HL-60/S4 treated with phorbol 12-myristate 13-acetate at 8.2 ng/mL for 4 days and 3 days (cell line): ENCODE measurements at regions not wholly inside any gene's neighbourhood (a gene's known extent, or its start where the extent isn't known, plus 50 kb on each side); places are given as distances from the start of the nearest gene placed in this dataset.
"Not testable (repeated sequence)": the region's sequence is repeated elsewhere in the genome, so short reads cannot be mapped to it uniquely, and the experiment has no call there.

Experiments
- in situ Hi-C: fragments of 300-500 bp; cut with MboI; formaldehyde crosslinking; loops from 2 replicates; pipeline ENCODE4 v1.15.0; 2022; ENCODE audit warnings: low sequenced_read_pairs

DNA sequence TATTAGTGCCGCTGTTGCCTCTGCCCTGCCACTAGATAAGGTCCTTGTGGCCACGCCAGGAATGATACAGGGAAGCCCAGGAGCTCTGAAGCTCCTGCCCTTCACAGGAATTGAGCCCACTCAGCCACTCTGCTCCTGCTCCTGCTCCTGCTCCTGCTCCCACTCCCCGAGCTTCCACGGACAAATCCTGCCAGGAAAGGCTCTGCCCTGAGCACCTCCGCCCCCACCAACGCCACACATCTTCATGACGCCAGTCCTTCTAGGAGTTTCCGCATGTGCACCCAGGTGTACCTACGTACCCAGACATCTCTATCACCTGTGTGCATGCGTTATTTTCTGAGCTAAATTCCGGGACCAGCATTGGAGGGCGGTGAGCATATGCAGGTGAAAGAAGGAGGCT is 369.1 kb downstream of the C16orf95 start:
- in situ Hi-C loops = no loop called here

GRCh38 chr16:86949116-86949515 is 368.1 kb downstream of the C16orf95 start:
- in situ Hi-C loops = no loop called here

DNA sequence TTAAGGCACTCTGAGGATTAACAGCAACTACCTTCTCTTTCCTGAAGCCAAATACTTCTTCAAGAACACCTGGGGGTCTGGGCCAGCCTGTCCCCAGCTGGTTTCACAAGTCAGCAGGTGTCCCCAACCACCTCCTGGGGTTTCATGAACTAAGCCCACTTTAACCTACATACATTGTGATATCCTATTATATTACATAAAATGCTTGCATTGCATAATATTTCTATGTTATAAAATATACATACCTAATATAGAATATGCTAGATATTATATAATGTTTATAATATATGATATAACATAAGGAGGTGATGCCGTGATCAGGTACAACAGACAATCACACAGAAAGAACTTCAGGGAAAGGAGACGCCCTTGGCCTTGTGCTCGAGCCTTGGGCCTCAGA is 367.6 kb downstream of the C16orf95 start:
- in situ Hi-C loops = no loop called here

DNA sequence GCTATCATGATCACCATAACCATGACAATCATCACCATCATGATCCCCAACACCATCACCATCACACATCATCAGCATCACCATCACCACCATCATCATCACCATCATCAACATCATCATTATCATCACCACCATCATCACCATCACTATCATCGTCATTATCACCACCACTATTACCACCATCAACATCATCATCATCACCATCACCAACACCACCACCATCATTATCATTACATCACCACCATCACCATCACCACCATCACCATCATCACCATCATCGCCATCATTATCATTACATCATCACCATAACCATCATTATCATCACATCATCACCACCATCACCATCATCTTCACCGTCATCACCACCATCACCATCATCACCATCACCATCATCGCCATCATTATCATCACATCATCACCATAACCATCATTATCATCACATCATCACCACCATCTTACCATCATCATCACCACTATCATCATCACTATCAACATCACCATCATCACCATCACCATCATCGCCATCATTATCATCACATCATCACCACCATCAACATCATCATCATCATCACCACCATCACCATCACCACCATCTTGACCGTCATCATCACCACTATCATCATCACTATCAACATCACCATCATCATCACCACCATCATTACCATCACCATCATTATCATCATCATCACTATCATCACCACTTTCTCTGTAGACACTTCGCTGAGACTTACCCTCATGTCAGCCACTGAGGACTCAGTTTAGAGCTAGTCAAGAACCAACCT is 366.0 kb downstream of the C16orf95 start:
- in situ Hi-C loops = no loop called here

DNA sequence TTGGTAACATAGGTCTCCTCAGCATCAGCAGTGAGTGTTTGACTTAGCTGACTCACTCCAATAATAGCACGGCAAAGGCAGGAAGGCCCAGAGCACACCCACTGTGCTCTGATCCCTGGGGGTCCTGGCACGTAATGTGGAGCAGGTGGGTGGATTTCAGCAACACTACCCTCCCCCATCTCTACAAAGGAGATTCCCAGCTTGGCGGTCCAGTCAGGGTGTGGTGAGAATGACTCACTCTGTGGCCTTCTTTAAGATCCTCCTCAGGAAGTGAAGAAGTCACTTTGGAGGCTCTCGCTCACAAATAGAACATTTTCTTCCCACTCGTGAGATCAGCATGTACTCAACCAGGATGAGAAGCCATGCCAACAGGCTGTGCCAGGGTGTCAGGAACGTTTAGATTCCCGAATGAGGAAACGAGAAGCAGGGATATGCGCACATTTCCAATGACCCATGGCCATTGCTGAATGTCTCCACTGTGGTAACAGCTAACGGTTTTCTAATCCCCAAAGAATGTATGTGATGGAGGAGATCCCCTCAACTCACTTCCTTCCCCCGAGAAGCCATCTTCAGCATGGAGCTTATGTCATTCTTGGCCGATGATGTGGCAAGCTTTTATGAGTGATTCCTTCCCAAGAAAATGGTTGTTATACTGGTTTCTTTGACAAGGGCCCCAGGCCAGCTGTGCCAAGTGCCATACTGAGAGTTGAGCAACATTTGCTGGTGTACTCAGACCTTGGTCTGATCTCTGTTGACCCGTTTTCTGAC is 365.2 kb downstream of the C16orf95 start:
- in situ Hi-C loops = no loop called here

DNA sequence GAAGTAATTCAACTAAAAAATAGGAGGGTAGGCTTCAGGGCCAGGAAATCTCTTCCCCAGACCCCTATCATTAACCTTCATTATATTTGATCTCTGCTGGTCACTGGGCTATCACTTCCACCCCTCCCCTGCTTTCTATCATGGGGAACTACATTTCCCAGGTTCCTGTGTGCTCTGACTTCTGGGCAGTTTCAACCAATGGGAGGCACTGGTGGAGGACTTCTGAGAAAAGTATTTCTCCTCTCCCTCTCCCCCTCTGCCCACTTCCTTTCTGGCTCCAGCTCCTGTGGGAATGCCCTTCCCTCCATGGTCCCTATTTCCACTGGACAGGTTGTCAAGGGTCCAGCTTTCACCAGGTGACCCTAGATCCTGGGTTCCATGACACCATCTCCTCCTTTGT is 364.4 kb downstream of the C16orf95 start:
- in situ Hi-C loops = no loop called here

DNA sequence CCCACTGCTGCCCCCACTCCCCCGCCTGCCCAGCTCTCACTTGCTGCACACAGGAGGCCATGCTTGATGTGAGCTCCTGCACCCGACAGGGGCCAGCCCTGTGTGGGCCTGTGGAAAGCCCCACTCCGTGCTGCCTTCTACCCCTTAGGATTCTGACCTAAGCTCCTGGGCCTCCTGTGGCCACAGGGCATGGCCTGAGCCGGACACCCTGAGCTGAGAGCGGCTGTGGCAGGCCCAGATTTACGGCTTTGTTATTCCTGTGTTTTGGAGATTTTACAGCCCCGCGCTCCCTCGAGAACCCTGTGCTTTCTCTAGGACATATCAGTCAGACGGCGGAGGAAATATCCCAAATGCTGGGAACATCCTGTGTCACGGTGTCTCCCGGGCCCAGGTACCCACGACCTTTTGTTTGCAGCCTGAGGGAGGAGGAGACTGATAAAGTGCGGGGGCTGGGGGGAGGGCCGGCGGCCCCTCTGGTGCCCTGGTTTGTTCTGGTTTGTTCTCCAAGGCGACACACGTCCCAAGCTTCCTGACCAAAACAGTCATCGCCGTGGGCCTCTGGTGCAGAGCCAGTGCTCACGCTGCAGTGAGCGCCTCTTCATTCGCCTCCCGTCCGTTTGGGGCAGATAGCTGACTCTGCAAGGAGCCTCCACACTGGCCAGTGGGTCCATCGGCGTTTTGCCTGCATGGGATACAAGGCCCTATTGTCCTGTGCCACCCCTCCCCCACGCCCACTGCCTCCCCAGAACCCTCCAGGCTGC is 363.4 kb downstream of the C16orf95 start:
- in situ Hi-C loops = no loop called here

DNA sequence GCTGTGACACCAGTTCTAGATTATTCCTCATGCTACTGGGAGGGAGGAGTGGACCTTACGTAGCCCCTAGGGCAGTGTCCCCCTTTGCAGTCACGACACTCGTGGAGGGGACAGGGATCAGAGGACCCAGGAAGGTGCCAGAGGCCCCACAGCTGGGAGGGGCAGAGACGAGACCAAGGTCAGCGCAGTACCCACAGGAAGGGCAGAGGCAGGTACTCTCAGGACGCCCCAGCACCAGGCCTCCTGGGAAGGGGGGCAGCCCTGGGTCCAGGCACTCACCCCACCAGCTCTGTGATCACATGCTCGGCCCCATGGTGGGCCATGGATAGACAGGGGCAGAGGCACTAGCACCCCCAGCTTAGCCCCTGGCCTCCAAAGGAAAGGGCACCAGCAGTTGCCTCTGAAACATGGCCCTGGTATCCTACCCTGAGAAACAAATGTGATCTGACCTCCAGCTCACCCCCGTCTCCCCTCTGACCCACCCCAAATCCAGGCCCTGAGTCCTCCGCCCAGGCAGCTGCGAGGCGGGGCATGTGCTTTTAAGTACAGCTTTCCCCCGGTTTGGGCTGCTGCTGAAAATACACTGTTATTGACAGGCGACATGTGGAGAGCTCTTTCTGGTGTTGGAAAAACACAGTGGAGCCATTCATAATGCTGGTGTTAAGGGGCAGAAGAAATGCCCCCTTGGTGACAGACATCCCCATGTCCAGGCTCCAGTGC is 361.9 kb downstream of the C16orf95 start:
- in situ Hi-C loops = no loop called here

DNA sequence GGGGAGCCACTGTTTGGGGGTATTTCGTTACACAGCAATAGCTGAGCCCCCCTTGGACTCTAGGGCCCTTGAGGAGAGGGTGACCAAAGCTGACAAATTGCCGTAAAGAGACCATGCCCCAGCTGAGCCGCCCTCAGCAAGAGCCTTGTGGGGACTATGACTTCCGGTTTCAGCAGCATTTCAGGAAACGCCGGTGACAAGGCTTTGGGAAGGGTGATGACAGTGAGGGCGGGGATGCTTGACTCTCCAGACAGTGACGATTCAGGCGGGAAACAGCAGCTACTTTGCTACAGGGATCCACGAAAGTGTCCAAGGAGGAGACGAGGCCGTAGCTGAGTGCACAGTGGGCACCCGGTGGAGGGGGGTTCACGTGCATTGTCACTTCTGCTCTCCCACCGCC is 360.8 kb downstream of the C16orf95 start:
- in situ Hi-C loops = no loop called here

GRCh38 chr16:86957662-86958198 is 359.5 kb downstream of the C16orf95 start:
- in situ Hi-C loops = not testable (repeated sequence)

DNA sequence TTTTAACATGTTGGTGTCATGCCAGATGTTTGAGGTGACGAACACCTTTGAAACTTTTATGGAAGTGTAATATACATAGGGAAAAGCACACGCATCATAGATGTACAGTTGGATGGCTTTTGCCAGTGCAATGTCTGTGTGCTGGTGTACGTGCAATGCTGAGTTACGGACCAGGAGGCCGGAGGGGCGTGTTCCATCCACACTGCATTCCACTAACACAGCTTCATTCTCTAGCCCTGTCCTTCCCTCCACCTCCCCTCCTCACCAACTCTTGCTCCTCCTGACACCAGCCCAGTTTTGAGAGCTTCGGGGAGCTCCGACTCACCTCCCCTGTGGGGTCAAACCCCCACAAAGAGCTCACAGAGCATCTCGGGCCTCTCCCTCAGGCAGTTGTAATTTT is 358.8 kb downstream of the C16orf95 start:
- in situ Hi-C loops = no loop called here

DNA sequence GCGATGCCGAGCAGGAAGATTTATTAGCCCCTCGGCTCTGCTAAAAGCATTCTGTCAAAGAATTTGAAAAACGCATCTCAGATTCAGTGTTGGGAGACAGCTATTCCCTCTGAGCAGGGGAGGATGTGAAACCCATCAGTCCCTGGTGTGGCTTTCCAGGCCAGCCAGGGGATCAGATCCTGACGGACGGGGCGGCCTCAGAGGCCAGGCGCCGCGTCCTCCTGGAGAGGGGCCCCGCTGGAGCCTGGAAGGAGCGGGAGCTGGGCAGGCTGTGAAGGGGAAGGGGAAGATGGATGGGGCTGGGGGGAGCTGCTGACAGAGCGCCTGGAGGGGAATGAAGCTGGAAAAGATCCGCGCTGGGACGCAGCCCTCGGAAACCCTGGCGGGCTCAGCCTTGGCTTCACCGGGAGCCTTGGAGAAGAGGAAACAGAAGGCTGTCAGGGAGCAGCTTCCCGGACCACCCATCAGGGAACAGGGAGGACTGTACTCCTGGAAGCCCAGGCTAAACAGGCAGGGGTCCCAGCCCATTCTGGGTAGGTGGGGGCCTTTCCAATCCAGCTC is 358.0 kb downstream of the C16orf95 start:
- in situ Hi-C loops = no loop called here

GRCh38 chr16:86959729-86960128 is 357.5 kb downstream of the C16orf95 start:
- in situ Hi-C loops = no loop called here

GRCh38 chr16:86960266-86960665 is 356.9 kb downstream of the C16orf95 start:
- in situ Hi-C loops = no loop called here

- in situ Hi-C loops = no loop called here
Measured at GRCh38 chr16:86961171-86961601, 356.0 kb downstream of the C16orf95 start.

DNA sequence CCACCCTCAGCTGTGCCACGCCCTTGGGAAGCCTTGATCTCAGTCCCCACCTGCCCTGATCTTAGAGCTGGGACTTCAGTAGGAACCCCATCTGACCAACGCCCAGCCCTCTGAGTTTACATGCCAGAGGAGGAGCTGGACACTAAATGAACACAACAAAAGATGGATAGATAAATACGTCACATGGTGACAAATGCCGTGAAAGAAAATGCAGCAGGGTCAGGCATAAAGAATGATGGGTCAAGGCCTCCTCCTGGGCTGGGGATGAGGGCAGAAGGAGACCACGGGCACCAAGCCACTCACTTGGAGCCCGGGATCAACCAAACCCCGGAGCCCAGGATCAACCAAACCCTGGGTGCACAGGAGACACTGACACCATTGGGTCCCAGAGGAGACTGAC is 354.9 kb downstream of the C16orf95 start:
- in situ Hi-C loops = no loop called here

DNA sequence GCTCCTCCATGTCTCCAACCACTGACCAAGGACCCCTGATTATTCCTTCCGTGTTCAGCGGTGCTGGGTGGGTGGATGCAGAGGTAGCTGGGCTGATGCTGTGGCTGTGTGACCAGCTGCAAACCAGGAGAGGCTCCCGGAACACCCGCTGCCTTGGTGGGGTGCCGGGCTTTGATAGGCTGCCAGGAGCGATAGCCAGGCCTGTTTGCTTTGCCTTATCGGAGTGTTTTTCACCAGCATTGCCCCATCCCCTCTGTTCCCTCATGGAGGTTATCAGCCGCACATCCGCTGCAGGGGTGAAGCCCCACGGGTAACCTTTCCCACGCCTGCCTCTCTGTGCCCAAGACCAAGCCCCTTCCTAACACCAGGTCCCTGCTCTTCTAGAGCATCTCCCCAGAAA is 354.3 kb downstream of the C16orf95 start:
- in situ Hi-C loops = no loop called here

DNA sequence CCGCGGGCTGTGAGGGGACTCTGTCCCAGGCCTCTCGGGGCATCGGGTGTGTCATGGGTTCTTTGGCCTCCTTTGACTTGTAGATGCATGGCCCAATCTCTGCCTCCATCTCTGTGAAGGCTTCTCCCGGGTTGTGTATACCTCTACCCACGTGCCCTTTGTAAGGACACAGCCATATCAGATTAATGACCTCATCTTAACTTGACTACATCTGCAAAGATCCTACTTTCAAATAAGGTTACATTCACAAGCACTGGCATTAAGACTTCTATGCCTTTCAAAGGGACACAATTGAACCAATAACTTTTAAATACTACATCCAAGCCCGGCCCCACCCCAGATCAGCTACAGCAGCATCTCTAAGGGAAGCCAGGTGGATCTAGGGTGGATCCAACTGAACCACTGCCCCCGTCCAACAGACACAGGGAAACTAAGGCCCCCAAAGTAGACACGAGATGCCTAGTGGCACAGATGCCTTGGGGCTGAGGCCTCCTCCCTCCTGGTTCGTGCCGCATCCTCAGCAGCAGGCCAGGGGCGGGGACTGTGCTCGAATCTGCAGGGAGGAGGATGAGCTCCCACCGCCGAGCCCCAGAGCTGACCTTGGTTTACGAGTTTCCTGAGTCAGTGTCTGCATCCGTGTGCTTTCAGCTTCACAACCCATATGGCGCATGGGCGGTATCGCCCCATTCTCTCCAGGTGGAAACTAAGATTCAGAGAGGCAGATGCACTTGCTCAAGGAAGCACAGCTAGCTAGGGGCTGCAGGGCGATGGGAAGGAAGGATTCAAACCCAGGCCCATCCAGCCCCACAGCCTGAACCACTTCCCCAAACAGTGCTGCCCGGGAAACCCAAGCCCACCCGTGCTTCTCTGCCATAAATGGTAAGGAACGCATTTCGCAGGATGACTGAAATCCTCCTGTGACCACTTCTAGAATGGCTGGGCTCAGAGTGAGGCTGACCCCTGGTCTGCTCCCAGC is 353.3 kb downstream of the C16orf95 start:
- in situ Hi-C loops = no loop called here

GRCh38 chr16:86964796-86965241 is 352.4 kb downstream of the C16orf95 start:
- in situ Hi-C loops = no loop called here
